ENCODE measurements at regions not wholly inside any gene's neighbourhood (a gene's known extent, or its start where the extent isn't known, plus 50 kb on each side); places are given as distances from the start of the nearest gene placed in this dataset.

DNA sequence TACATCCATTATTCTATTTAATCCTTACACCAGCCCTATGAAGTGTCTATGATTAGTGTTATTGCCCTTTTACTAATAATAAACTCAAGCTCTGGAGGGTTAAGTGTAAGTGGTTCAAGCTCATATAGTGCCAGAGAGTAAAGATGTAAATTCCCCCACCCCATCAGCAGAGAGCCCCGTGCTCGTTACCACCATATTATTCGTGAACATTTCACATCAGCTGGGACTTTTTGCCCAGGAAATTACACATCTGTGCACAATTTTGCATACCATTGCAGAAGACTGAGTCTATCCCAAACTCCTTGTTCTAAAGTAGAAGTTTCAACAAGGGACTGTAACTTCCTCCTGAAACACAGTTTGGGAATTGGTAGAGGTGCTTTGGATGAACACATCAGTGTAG, 220.1 kb downstream of the BCAS1 start:
- TF ChIP-seq, protein P1, sequence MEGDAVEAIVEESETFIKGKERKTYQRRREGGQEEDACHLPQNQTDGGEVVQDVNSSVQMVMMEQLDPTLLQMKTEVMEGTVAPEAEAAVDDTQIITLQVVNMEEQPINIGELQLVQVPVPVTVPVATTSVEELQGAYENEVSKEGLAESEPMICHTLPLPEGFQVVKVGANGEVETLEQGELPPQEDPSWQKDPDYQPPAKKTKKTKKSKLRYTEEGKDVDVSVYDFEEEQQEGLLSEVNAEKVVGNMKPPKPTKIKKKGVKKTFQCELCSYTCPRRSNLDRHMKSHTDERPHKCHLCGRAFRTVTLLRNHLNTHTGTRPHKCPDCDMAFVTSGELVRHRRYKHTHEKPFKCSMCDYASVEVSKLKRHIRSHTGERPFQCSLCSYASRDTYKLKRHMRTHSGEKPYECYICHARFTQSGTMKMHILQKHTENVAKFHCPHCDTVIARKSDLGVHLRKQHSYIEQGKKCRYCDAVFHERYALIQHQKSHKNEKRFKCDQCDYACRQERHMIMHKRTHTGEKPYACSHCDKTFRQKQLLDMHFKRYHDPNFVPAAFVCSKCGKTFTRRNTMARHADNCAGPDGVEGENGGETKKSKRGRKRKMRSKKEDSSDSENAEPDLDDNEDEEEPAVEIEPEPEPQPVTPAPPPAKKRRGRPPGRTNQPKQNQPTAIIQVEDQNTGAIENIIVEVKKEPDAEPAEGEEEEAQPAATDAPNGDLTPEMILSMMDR (IDR thresholded peaks at IDR 0.05; ENCODE audit: low read depth, low read length, poor library complexity, severe bottlenecking), result no peak
- no peak for TF ChIP-seq EZH2phosphoT487 (IDR thresholded peaks at IDR 0.05; ENCODE audit: borderline replicate concordance, low read length)

Data from DOHH2 (cell line).